ENCODE measurements at regions not wholly inside any gene's neighbourhood (a gene's known extent, or its start where the extent isn't known, plus 50 kb on each side); places are given as distances from the start of the nearest gene placed in this dataset.

GRCh38 chr3:197454014-197454413, 101.8 kb downstream of the BDH1 start (continued):
- TF ChIP-seq, protein P1, sequence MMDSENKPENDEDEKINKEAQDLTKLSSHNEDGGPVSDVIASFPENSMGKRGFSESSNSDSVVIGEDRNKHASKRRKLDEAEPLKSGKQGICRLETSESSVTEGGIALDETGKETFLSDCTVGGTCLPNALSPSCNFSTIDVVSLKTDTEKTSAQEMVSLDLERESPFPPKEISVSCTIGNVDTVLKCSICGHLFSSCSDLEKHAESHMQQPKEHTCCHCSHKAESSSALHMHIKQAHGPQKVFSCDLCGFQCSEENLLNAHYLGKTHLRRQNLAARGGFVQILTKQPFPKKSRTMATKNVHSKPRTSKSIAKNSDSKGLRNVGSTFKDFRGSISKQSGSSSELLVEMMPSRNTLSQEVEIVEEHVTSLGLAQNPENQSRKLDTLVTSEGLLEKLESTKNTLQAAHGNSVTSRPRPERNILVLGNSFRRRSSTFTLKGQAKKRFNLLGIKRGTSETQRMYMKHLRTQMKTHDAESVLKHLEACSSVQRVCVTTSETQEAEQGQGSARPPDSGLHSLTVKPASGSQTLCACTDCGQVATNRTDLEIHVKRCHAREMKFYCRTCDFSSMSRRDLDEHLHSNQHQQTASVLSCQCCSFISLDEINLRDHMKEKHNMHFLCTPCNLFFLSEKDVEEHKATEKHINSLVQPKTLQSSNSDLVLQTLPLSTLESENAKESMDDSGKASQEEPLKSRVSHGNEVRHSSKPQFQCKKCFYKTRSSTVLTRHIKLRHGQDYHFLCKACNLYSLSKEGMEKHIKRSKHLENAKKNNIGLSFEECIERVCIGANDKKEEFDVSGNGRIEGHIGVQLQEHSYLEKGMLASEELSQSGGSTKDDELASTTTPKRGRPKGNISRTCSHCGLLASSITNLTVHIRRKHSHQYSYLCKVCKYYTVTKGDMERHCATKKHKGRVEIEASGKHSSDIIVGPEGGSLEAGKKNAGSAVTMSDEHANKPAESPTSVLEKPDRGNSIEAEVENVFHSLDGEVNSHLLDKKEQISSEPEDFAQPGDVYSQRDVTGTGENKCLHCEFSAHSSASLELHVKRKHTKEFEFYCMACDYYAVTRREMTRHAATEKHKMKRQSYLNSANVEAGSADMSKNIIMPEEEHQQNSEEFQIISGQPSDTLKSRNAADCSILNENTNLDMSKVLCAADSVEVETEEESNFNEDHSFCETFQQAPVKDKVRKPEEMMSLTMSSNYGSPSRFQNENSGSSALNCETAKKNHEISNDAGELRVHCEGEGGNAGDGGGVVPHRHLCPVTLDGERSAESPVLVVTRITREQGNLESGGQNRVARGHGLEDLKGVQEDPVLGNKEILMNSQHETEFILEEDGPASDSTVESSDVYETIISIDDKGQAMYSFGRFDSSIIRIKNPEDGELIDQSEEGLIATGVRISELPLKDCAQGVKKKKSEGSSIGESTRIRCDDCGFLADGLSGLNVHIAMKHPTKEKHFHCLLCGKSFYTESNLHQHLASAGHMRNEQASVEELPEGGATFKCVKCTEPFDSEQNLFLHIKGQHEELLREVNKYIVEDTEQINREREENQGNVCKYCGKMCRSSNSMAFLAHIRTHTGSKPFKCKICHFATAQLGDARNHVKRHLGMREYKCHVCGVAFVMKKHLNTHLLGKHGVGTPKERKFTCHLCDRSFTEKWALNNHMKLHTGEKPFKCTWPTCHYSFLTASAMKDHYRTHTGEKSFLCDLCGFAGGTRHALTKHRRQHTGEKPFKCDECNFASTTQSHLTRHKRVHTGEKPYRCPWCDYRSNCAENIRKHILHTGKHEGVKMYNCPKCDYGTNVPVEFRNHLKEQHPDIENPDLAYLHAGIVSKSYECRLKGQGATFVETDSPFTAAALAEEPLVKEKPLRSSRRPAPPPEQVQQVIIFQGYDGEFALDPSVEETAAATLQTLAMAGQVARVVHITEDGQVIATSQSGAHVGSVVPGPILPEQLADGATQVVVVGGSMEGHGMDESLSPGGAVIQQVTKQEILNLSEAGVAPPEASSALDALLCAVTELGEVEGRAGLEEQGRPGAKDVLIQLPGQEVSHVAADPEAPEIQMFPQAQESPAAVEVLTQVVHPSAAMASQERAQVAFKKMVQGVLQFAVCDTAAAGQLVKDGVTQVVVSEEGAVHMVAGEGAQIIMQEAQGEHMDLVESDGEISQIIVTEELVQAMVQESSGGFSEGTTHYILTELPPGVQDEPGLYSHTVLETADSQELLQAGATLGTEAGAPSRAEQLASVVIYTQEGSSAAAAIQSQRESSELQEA (CRISPR knock-in tag; IDR thresholded peaks at IDR 0.05; ENCODE audit: not compliant biosample characterization): no peak
- TF ChIP-seq SAP130 (CRISPR knock-in tag; IDR thresholded peaks at IDR 0.05; ENCODE audit: low read depth): peak; percentile 12; the same call in 1 of the 2 replicates
- TF ChIP-seq ZSCAN30 (CRISPR knock-in tag; IDR thresholded peaks at IDR 0.05): no peak
- no peak for TF ChIP-seq NFYB (CRISPR knock-in tag; IDR thresholded peaks at IDR 0.05)
- no peak for TF ChIP-seq ZNF644 (CRISPR knock-in tag; IDR thresholded peaks at IDR 0.05; ENCODE audit: low read depth)
- TF ChIP-seq ZNF598 (CRISPR knock-in tag; IDR thresholded peaks at IDR 0.05; ENCODE audit: borderline replicate concordance): no peak
- no peak for TF ChIP-seq ZKSCAN1 (IDR thresholded peaks at IDR 0.05; ENCODE audit: low read length)
- no peak for TF ChIP-seq ZSCAN31 (CRISPR knock-in tag; IDR thresholded peaks at IDR 0.05; ENCODE audit: low read depth)
- no peak for TF ChIP-seq ZNF24 (IDR thresholded peaks at IDR 0.05)
- no peak for TF ChIP-seq ZNF710 (CRISPR knock-in tag; IDR thresholded peaks at IDR 0.05; ENCODE audit: borderline replicate concordance)
- TF ChIP-seq ZFP62 (CRISPR knock-in tag; IDR thresholded peaks at IDR 0.05): no peak
- no peak for TF ChIP-seq NFIB (CRISPR knock-in tag; IDR thresholded peaks at IDR 0.05; ENCODE audit: borderline replicate concordance)
- TF ChIP-seq TIGD3 (CRISPR knock-in tag; IDR thresholded peaks at IDR 0.05; ENCODE audit: borderline replicate concordance): no peak
- TF ChIP-seq, protein P2, sequence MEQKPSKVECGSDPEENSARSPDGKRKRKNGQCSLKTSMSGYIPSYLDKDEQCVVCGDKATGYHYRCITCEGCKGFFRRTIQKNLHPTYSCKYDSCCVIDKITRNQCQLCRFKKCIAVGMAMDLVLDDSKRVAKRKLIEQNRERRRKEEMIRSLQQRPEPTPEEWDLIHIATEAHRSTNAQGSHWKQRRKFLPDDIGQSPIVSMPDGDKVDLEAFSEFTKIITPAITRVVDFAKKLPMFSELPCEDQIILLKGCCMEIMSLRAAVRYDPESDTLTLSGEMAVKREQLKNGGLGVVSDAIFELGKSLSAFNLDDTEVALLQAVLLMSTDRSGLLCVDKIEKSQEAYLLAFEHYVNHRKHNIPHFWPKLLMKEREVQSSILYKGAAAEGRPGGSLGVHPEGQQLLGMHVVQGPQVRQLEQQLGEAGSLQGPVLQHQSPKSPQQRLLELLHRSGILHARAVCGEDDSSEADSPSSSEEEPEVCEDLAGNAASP (CRISPR knock-in tag; IDR thresholded peaks at IDR 0.05; ENCODE audit: borderline replicate concordance): no peak
- TF ChIP-seq STAG1 (CRISPR knock-in tag; IDR thresholded peaks at IDR 0.05): peak; percentile 88
- no peak for TF ChIP-seq SP1 (IDR thresholded peaks at IDR 0.05)
- TF ChIP-seq SP1 (CRISPR knock-in tag; IDR thresholded peaks at IDR 0.05): no peak
- no peak for TF ChIP-seq HNRNPK (IDR thresholded peaks at IDR 0.05; ENCODE audit: low read depth, low read length, poor library complexity, severe bottlenecking)

Measured in HepG2 (cell line).